DOHH2 (cell line): ENCODE measurements at regions not wholly inside any gene's neighbourhood (a gene's known extent, or its start where the extent isn't known, plus 50 kb on each side); places are given as distances from the start of the nearest gene placed in this dataset.

Source experiments
- H3F3A ChIP-seq: fragments of 200-600 bp; sonication (generic), shearing (Covaris generic); 2 replicates; pipeline ENCODE4 v1.6.0; 2016; ENCODE audit warnings: antibody characterized with exemption, mild to moderate bottlenecking; ENCODE audit not compliant: control insufficient read depth, insufficient read depth
- H3K27ac ChIP-seq: fragments of 200-600 bp; sonication (generic); 2 replicates; pipeline ENCODE4 v1.5.1; 2014; ENCODE audit warnings: low read depth, mild to moderate bottlenecking, low read length, moderate library complexity
- H3K27me3 ChIP-seq: fragments of 200-600 bp; sonication (generic); 2 replicates; pipeline ENCODE4 v1.6.1; 2014; ENCODE audit warnings: mild to moderate bottlenecking, low read length, mixed read lengths; ENCODE audit not compliant: control insufficient read depth
- H3K36me3 ChIP-seq: fragments of 200-600 bp; sonication (generic); 2 replicates; pipeline ENCODE4 v1.6.1; 2014; ENCODE audit warnings: mild to moderate bottlenecking, low read length, moderate library complexity, mixed read lengths; ENCODE audit not compliant: control insufficient read depth
- H3K4me1 ChIP-seq: fragments of 200-600 bp; sonication (generic); 2 replicates; pipeline ENCODE4 v1.6.1; 2014; ENCODE audit warnings: mild to moderate bottlenecking, low read length, mixed read lengths; ENCODE audit not compliant: control insufficient read depth
- H3K4me2 ChIP-seq: fragments of 200-600 bp; sonication (generic); 2 replicates; pipeline ENCODE4 v1.6.0; 2014; ENCODE audit warnings: mild to moderate bottlenecking, low read length, moderate library complexity
- H3K4me3 ChIP-seq: fragments of 200-600 bp; sonication (generic); 2 replicates; pipeline ENCODE4 v1.5.1; 2014; ENCODE audit warnings: mild to moderate bottlenecking, low read length, mixed read lengths
- H3K79me2 ChIP-seq: fragments of 200-600 bp; sonication (generic); 2 replicates; pipeline ENCODE4 v1.6.1; 2014; ENCODE audit warnings: mild to moderate bottlenecking, low read length, mixed read lengths; ENCODE audit not compliant: control insufficient read depth
- H3K9me2 ChIP-seq: fragments of 200-600 bp; sonication (generic); replicated peaks from 2 replicates; pipeline ENCODE4 v1.6.1; 2014; ENCODE audit warnings: mild to moderate bottlenecking, low read length, mixed read lengths; ENCODE audit not compliant: control insufficient read depth
- H3K9me3 ChIP-seq: fragments of 200-600 bp; sonication (generic); 2 replicates; pipeline ENCODE4 v1.6.1; 2014; ENCODE audit warnings: antibody characterized with exemption, low read length, mixed read lengths; ENCODE audit not compliant: control insufficient read depth, insufficient read depth
- H4K20me1 ChIP-seq: fragments of 200-600 bp; sonication (generic); 2 replicates; pipeline ENCODE4 v1.6.0; 2014; ENCODE audit warnings: low read depth, mild to moderate bottlenecking, antibody characterized with exemption, low read length, moderate library complexity; ENCODE audit not compliant: control insufficient read depth, insufficient read depth
- EZH2phosphoT487 ChIP-seq: fragments of 200-600 bp; sonication (generic); IDR thresholded peaks from 2 replicates; pipeline ENCODE4 v1.6.1; 2017; ENCODE audit warnings: borderline replicate concordance, mild to moderate bottlenecking, antibody characterized with exemption, low read length, moderate library complexity, mixed read lengths
- TF ChIP-seq, protein P1 (sequence below): fragments of 200-600 bp; sonication (generic); IDR thresholded peaks from one replicate; pipeline ENCODE4 v1.5.1; 2014; ENCODE audit warnings: antibody characterized with exemption, mild to moderate bottlenecking, low read depth, low read length; ENCODE audit not compliant: poor library complexity, severe bottlenecking

DNA sequence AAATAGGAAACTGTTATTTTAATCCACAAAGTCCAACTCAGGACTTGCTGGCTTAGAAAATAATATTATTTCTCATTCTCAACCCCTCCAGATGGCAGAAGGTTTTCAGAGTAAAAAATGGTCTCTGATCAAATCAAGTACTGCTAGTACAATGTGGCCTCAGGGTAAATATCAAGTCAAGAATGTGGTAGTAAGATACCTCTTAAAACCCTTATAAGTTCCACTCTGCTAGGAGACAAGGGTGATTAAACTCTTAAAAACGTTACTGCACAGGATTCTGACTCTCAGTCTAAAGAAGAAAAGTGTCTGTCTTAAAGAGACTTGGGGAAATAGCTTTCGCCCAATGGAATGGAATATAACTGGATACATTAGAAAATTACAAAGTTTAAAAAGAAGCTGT is 120.8 kb upstream of the PDE4D start:
- no peaks in the 10 kb centered on the region for H3K9me2 ChIP-seq
- TF ChIP-seq, protein P1, sequence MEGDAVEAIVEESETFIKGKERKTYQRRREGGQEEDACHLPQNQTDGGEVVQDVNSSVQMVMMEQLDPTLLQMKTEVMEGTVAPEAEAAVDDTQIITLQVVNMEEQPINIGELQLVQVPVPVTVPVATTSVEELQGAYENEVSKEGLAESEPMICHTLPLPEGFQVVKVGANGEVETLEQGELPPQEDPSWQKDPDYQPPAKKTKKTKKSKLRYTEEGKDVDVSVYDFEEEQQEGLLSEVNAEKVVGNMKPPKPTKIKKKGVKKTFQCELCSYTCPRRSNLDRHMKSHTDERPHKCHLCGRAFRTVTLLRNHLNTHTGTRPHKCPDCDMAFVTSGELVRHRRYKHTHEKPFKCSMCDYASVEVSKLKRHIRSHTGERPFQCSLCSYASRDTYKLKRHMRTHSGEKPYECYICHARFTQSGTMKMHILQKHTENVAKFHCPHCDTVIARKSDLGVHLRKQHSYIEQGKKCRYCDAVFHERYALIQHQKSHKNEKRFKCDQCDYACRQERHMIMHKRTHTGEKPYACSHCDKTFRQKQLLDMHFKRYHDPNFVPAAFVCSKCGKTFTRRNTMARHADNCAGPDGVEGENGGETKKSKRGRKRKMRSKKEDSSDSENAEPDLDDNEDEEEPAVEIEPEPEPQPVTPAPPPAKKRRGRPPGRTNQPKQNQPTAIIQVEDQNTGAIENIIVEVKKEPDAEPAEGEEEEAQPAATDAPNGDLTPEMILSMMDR, result no peak
- TF ChIP-seq EZH2phosphoT487, result no peak
- no peak overlapping the region for H3K4me3 ChIP-seq
- no peaks in the 10 kb centered on the region for H3K4me1 ChIP-seq
- H3K9me3 ChIP-seq, result no peaks in the 10 kb centered on the region
- H3K36me3 ChIP-seq, result no peaks in the 10 kb centered on the region
- H3K4me2 ChIP-seq, result no peak overlapping the region
- H4K20me1 ChIP-seq, result no peaks in the 10 kb centered on the region
- H3K27ac ChIP-seq, result no peak overlapping the region
- H3F3A ChIP-seq, result no peaks in the 10 kb centered on the region
- H3K27me3 ChIP-seq, result no peaks in the 10 kb centered on the region
- H3K79me2 ChIP-seq, result no peaks in the 10 kb centered on the region

DNA sequence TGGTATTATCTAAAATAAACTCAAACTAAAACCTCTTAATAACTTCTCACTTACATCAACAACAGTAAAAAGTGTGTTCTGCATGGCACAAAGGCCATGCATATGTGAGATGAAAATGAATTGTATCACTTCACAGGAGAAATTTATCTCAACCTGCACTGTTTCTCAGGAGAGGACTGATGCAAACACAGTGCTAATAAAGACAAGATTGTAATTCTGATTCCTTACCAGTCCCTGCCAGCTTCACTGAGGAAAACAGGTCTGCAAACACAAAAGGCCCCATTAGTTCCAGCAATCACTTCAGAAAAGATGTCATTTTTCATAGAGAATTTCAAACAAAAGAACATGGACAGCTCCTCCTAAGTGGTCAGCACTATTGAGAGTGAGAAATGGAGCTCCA is 117.3 kb upstream of the PDE4D start:
- H3K27me3 ChIP-seq, result no peaks in the 10 kb centered on the region
- H3K79me2 ChIP-seq, result no peaks in the 10 kb centered on the region
- H3K9me2 ChIP-seq, result no peaks in the 10 kb centered on the region
- H3F3A ChIP-seq, result no peaks in the 10 kb centered on the region
- H4K20me1 ChIP-seq, result no peaks in the 10 kb centered on the region
- no peaks in the 10 kb centered on the region for H3K36me3 ChIP-seq
- no peak for TF ChIP-seq EZH2phosphoT487
- TF ChIP-seq, protein P1, result no peak
- H3K4me2 ChIP-seq, result no peak overlapping the region
- no peak overlapping the region for H3K27ac ChIP-seq
- H3K4me3 ChIP-seq, result no peak overlapping the region
- no peaks in the 10 kb centered on the region for H3K9me3 ChIP-seq
- H3K4me1 ChIP-seq, result no peaks in the 10 kb centered on the region

DNA sequence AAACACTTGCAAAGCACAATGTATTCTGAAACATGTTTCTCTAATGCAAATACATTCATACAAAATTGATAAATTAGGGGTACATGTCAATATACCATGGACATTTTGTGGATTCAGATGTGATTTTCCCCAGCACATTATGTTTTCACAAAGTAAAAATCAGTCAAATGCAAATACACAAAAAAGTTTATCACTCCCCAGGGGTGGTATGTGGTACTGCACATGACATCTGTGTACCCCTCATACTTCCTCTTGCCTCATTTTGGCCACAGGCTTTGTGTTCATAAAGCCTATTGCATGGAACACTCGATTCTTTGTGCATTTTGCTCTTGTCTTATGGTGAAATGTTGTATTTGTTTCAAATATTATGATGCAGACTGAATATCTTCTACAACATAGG is 116.8 kb upstream of the PDE4D start:
- H3K4me2 ChIP-seq, result no peak overlapping the region
- H3K4me1 ChIP-seq, result no peaks in the 10 kb centered on the region

More for the DNA sequence above, 116.8 kb upstream of the PDE4D start:
- Histone ChIP-seq H3F3A (no peaks in the 10 kb centered on the region), H3K27me3 (no peaks in the 10 kb centered on the region), H3K79me2 (no peaks in the 10 kb centered on the region), H3K4me3 (no peak overlapping the region), H3K9me3 (no peaks in the 10 kb centered on the region), H4K20me1 (no peaks in the 10 kb centered on the region), H3K36me3 (no peaks in the 10 kb centered on the region), H3K27ac (no peak overlapping the region), H3K9me2 (no peaks in the 10 kb centered on the region)
- TF ChIP-seq, protein P1, result peak; percentile 14
- TF ChIP-seq EZH2phosphoT487, result no peak
